ENCODE measurements at regions not wholly inside any gene's neighbourhood (a gene's known extent, or its start where the extent isn't known, plus 50 kb on each side); places are given as distances from the start of the nearest gene placed in this dataset.
"Not testable (repeated sequence)": the region's sequence is repeated elsewhere in the genome, so short reads cannot be mapped to it uniquely, and the experiment has no call there.

DNA sequence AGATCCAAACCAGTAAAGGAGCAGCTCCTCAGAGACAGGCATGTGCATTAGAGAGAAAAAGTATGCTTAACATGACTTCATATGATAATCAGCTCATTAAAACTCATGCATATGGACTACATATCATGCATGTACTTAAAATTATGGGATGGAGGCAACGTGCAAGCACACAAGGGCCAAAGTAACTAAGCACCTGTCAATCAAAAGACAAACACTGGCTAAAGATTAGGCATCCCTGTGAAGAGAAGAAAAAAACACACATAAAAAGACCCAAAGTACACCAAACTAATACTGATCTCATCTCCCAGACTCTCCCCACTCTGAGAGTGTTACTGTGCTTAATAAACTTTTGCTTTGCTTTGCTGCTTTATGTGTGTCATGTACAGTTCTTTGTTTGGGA lies 61.1 kb downstream of the PPIAL4A start:
- not testable (repeated sequence) for H4K20me1 ChIP-seq (ENCODE audit: insufficient read depth, low read length, poor library complexity, severe bottlenecking); H3K36me3 ChIP-seq (ENCODE audit: insufficient read depth, low read length); H3K9me3 ChIP-seq (ENCODE audit: insufficient read depth, low read depth, low read length); H3F3A ChIP-seq (ENCODE audit: low read depth); H3K79me2 ChIP-seq (ENCODE audit: insufficient read depth, low read length); H3K4me1 ChIP-seq (ENCODE audit: insufficient read depth, low read length, poor library complexity, severe bottlenecking); H3K4me2 ChIP-seq (ENCODE audit: low read depth, low read length, poor library complexity, severe bottlenecking); H3K4me3 ChIP-seq (ENCODE audit: low read length, poor library complexity, severe bottlenecking); H3K27me3 ChIP-seq (ENCODE audit: insufficient read depth, low read length, poor library complexity, severe bottlenecking); H3K9ac ChIP-seq (ENCODE audit: low read depth, low read length, poor library complexity, severe bottlenecking); H3K9me2 ChIP-seq (replicated peaks; ENCODE audit: low read depth, low read length); H2AFZ ChIP-seq (ENCODE audit: low read length)

- not testable (repeated sequence) for H4K20me1 ChIP-seq (ENCODE audit: insufficient read depth, low read length, poor library complexity, severe bottlenecking); H2AFZ ChIP-seq (ENCODE audit: low read length); H3K36me3 ChIP-seq (ENCODE audit: insufficient read depth, low read length)
Measured at GRCh38 chr1:120951100-120951499, 61.5 kb downstream of the PPIAL4A start.

DNA sequence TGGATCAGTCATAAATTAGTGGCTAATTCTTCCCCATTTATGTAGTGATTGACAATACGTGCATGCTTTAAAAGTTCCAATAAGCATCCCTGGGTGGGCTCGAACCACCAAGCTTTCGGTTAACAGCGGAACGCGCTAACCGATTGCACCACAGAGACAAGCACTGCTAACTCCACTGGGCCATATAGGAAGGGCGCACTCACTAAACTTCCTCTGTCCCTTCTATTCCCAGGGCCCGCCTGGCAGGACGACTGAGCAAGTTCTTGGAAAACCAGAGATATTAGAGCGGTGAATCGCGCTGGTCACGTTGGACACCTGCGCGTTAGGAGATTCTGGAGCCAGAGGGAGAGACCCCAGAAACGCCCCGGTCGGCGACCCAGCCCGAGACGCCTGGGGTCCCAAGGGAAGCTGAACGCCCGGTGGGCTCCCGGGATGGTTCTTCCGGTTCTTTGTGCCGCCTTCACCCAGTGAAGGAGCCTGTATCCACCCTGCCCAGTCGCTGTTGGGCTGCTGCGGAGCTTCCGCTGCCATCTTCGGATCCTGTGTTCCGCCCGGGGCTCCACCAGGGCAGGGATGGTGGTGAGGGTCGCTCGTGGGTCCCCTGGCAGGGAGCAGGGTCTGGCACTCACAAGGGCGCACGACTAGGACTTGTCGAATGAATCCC lies 62.8 kb downstream of the PPIAL4A start:
- not testable (repeated sequence) for H3K27me3 ChIP-seq (ENCODE audit: insufficient read depth, low read length, poor library complexity, severe bottlenecking); H4K20me1 ChIP-seq (ENCODE audit: insufficient read depth, low read length, poor library complexity, severe bottlenecking); H3K79me2 ChIP-seq (ENCODE audit: insufficient read depth, low read length); H3K4me1 ChIP-seq (ENCODE audit: insufficient read depth, low read length, poor library complexity, severe bottlenecking); H3K4me2 ChIP-seq (ENCODE audit: low read depth, low read length, poor library complexity, severe bottlenecking); H3K9ac ChIP-seq (ENCODE audit: low read depth, low read length, poor library complexity, severe bottlenecking); H3K4me3 ChIP-seq (ENCODE audit: low read length, poor library complexity, severe bottlenecking); H2AFZ ChIP-seq (ENCODE audit: low read length); H3K36me3 ChIP-seq (ENCODE audit: insufficient read depth, low read length); H3K9me2 ChIP-seq (replicated peaks; ENCODE audit: low read depth, low read length); H3F3A ChIP-seq (ENCODE audit: low read depth); H3K9me3 ChIP-seq (ENCODE audit: insufficient read depth, low read depth, low read length)

More at GRCh38 chr1:120951100-120951499, 61.5 kb downstream of the PPIAL4A start:
- H3K4me2 ChIP-seq (ENCODE audit: low read depth, low read length, poor library complexity, severe bottlenecking); H3K27me3 ChIP-seq (ENCODE audit: insufficient read depth, low read length, poor library complexity, severe bottlenecking); H3F3A ChIP-seq (ENCODE audit: low read depth); H3K4me1 ChIP-seq (ENCODE audit: insufficient read depth, low read length, poor library complexity, severe bottlenecking); H3K4me3 ChIP-seq (ENCODE audit: low read length, poor library complexity, severe bottlenecking); H3K9me2 ChIP-seq (replicated peaks; ENCODE audit: low read depth, low read length); H3K9me3 ChIP-seq (ENCODE audit: insufficient read depth, low read depth, low read length); H3K9ac ChIP-seq (ENCODE audit: low read depth, low read length, poor library complexity, severe bottlenecking); H3K79me2 ChIP-seq (ENCODE audit: insufficient read depth, low read length): not testable (repeated sequence)

DNA sequence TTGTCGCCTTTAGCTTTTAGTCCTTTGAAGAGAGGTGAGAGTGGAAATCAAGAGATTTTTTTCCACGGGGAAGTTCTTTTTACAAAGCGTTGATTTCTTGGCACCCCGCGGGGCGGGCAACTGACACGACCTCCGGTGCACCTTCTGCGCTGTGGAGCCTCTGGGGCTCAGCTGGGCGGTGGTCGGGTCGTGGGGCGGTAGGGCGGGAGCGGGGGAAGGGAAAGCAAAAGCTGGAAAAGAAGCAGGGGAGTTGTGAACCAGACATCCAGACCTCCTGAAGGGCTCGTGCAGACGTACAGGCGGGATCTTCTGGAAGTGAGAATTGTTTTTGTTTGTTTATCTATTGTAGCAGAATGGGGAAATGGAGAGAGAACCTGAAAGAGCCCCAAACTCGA lies 63.3 kb downstream of the PPIAL4A start:
- H3K27me3 ChIP-seq (ENCODE audit: insufficient read depth, low read length, poor library complexity, severe bottlenecking); H3K9me2 ChIP-seq (replicated peaks; ENCODE audit: low read depth, low read length); H3K79me2 ChIP-seq (ENCODE audit: insufficient read depth, low read length); H3K4me1 ChIP-seq (ENCODE audit: insufficient read depth, low read length, poor library complexity, severe bottlenecking); H3K9me3 ChIP-seq (ENCODE audit: insufficient read depth, low read depth, low read length); H3K9ac ChIP-seq (ENCODE audit: low read depth, low read length, poor library complexity, severe bottlenecking); H3K36me3 ChIP-seq (ENCODE audit: insufficient read depth, low read length); H3K4me3 ChIP-seq (ENCODE audit: low read length, poor library complexity, severe bottlenecking); H3F3A ChIP-seq (ENCODE audit: low read depth); H4K20me1 ChIP-seq (ENCODE audit: insufficient read depth, low read length, poor library complexity, severe bottlenecking); H2AFZ ChIP-seq (ENCODE audit: low read length); H3K4me2 ChIP-seq (ENCODE audit: low read depth, low read length, poor library complexity, severe bottlenecking): not testable (repeated sequence)

DNA sequence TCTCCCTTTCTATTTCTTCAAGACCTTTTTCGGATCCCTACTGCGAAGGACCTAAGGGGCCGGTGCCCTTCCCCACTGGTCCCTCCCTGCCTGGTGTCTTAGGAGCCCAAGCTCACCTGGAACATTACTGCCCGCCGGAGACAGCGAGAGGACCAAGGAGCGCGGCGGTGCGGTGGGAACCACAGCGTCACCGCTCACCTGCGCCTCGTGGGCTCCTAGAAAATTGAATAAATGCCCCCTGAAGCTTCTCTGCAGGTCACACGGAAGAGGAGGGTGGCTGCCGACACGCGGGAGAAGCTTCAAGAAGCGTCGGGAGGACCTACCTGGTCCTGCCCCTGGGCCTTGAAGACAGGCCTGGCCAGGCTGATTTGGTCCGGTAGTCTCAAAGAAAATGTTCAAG lies 65.2 kb downstream of the PPIAL4A start:
- Histone ChIP-seq H3K4me2 (ENCODE audit: low read depth, low read length, poor library complexity, severe bottlenecking) (no peak overlapping the region), H3F3A (ENCODE audit: low read depth) (no peaks in the 10 kb centered on the region)
- TF ChIP-seq EZH2phosphoT487 (IDR thresholded peaks at IDR 0.05; ENCODE audit: borderline replicate concordance) (no peak), CTCF (conservative IDR thresholded peaks at IDR 0.05; ENCODE audit: low read length) (no peak)

GRCh38 chr1:120955961-120956360 lies 66.4 kb downstream of the PPIAL4A start:
- not testable (repeated sequence) for H3F3A ChIP-seq (ENCODE audit: low read depth); H2AFZ ChIP-seq (ENCODE audit: low read length); H4K20me1 ChIP-seq (ENCODE audit: insufficient read depth, low read length, poor library complexity, severe bottlenecking); H3K4me2 ChIP-seq (ENCODE audit: low read depth, low read length, poor library complexity, severe bottlenecking); H3K9me3 ChIP-seq (ENCODE audit: insufficient read depth, low read depth, low read length); H3K79me2 ChIP-seq (ENCODE audit: insufficient read depth, low read length); H3K27me3 ChIP-seq (ENCODE audit: insufficient read depth, low read length, poor library complexity, severe bottlenecking); H3K4me1 ChIP-seq (ENCODE audit: insufficient read depth, low read length, poor library complexity, severe bottlenecking); H3K9ac ChIP-seq (ENCODE audit: low read depth, low read length, poor library complexity, severe bottlenecking); H3K4me3 ChIP-seq (ENCODE audit: low read length, poor library complexity, severe bottlenecking); H3K9me2 ChIP-seq (replicated peaks; ENCODE audit: low read depth, low read length); H3K36me3 ChIP-seq (ENCODE audit: insufficient read depth, low read length)

More for the DNA sequence above, 65.2 kb downstream of the PPIAL4A start:
- H2AFZ ChIP-seq (ENCODE audit: low read length), result no peak overlapping the region
- no peaks in the 10 kb centered on the region for H3K9me3 ChIP-seq (ENCODE audit: insufficient read depth, low read depth, low read length)
- H3K4me1 ChIP-seq (ENCODE audit: insufficient read depth, low read length, poor library complexity, severe bottlenecking), result no peaks in the 10 kb centered on the region
- H4K20me1 ChIP-seq (ENCODE audit: insufficient read depth, low read length, poor library complexity, severe bottlenecking), result no peaks in the 10 kb centered on the region
- H3K4me3 ChIP-seq (ENCODE audit: low read length, poor library complexity, severe bottlenecking), result no peak overlapping the region
- H3K79me2 ChIP-seq (ENCODE audit: insufficient read depth, low read length), result no peaks in the 10 kb centered on the region
- no peak overlapping the region for H3K9ac ChIP-seq (ENCODE audit: low read depth, low read length, poor library complexity, severe bottlenecking)
- no peaks in the 10 kb centered on the region for H3K9me2 ChIP-seq (replicated peaks; ENCODE audit: low read depth, low read length)
- H3K36me3 ChIP-seq (ENCODE audit: insufficient read depth, low read length), result no peaks in the 10 kb centered on the region
- H3K27me3 ChIP-seq (ENCODE audit: insufficient read depth, low read length, poor library complexity, severe bottlenecking), result no peaks in the 10 kb centered on the region

GRCh38 chr1:120966018-120966417 lies 76.4 kb downstream of the PPIAL4A start:
- H3K9me3 ChIP-seq (ENCODE audit: insufficient read depth, low read depth, low read length); H3K9me2 ChIP-seq (replicated peaks; ENCODE audit: low read depth, low read length); H3K79me2 ChIP-seq (ENCODE audit: insufficient read depth, low read length); H3K4me3 ChIP-seq (ENCODE audit: low read length, poor library complexity, severe bottlenecking); H3K27me3 ChIP-seq (ENCODE audit: insufficient read depth, low read length, poor library complexity, severe bottlenecking); H3K9ac ChIP-seq (ENCODE audit: low read depth, low read length, poor library complexity, severe bottlenecking); H3F3A ChIP-seq (ENCODE audit: low read depth); H4K20me1 ChIP-seq (ENCODE audit: insufficient read depth, low read length, poor library complexity, severe bottlenecking); H3K36me3 ChIP-seq (ENCODE audit: insufficient read depth, low read length); H3K4me1 ChIP-seq (ENCODE audit: insufficient read depth, low read length, poor library complexity, severe bottlenecking); H3K4me2 ChIP-seq (ENCODE audit: low read depth, low read length, poor library complexity, severe bottlenecking); H2AFZ ChIP-seq (ENCODE audit: low read length): not testable (repeated sequence)

Measured in Loucy (cell line).